ENCODE measurements at regions not wholly inside any gene's neighbourhood (a gene's known extent, or its start where the extent isn't known, plus 50 kb on each side); places are given as distances from the start of the nearest gene placed in this dataset.

DNA sequence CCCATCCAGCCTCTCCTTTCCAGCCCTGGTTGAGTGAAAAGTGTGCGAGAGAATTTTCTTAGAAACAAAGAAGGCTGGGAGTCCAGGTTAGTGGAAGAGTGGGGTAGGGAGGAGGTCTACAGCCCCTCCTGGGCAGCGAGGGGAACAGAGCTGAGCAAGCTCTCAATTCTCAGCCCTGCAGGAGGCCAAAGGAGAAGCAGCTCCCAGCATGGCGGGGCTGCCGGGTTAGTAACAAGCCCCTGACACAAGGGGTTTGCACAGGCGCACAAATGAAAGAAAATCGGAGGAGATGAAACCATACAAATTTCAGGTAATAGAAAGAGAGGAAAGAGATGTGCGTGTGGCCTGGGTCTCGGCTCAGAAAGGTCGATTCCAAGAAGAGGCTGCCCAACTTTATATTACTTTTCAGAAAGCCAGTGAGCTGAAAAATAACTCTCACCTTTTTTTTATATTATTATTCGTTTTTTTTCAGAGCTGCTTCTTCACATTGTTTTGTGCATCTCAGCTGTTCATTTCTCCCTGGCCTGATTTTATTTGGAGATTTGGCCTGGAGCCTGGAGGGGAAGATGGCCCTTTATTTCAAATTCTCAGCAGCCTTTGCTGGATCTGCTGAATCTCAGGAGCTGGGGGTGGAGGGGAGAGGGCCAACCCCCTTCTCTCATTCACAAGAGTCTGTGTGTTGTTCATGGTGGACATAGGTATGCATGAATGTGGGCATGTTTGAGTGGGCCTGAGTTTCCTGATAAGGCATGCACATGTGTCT, 583.2 kb downstream of the BUD13 start:
- no peaks in the 10 kb centered on the region for H3K9me3 ChIP-seq (ENCODE audit: control insufficient read depth, insufficient read depth, low read length)
- DNase-seq (no peak), ATAC-seq (no peak)
- TF ChIP-seq, protein P1, sequence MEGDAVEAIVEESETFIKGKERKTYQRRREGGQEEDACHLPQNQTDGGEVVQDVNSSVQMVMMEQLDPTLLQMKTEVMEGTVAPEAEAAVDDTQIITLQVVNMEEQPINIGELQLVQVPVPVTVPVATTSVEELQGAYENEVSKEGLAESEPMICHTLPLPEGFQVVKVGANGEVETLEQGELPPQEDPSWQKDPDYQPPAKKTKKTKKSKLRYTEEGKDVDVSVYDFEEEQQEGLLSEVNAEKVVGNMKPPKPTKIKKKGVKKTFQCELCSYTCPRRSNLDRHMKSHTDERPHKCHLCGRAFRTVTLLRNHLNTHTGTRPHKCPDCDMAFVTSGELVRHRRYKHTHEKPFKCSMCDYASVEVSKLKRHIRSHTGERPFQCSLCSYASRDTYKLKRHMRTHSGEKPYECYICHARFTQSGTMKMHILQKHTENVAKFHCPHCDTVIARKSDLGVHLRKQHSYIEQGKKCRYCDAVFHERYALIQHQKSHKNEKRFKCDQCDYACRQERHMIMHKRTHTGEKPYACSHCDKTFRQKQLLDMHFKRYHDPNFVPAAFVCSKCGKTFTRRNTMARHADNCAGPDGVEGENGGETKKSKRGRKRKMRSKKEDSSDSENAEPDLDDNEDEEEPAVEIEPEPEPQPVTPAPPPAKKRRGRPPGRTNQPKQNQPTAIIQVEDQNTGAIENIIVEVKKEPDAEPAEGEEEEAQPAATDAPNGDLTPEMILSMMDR (IDR thresholded peaks at IDR 0.05) = no peak
- H3K27me3 ChIP-seq (ENCODE audit: control insufficient read depth, insufficient read depth, low read length) = peaks cover 9% of the 10 kb centered on the region
- no peak overlapping the region for H3K27ac Mint-ChIP-seq
- H3K27me3 Mint-ChIP-seq (ENCODE audit: low read depth in 2 of 2) = peaks cover 27 to 31% of the 10 kb centered on the region in 2 donors
- intact Hi-C loops (cut with micrococcal nuclease) = no loop called here
- H3K27ac ChIP-seq (ENCODE audit: low read length) = no peak overlapping the region
- H3K36me3 Mint-ChIP-seq = no peaks in the 10 kb centered on the region
- H3K4me1 Mint-ChIP-seq = no peaks in the 10 kb centered on the region
- H3K4me1 ChIP-seq (ENCODE audit: control insufficient read depth, insufficient read depth, low read length) = no peaks in the 10 kb centered on the region
- no peak overlapping the region for H3K4me3 ChIP-seq (ENCODE audit: low read length)
- no peak overlapping the region for H3K4me3 Mint-ChIP-seq
- no peaks in the 10 kb centered on the region for H3K9me3 Mint-ChIP-seq
- H3K36me3 ChIP-seq (ENCODE audit: control insufficient read depth, insufficient read depth, low read length) = no peaks in the 10 kb centered on the region
- WGBS (ENCODE audit: insufficient coverage) = 38% methylated on average over 7 of the region's 10 CpGs

DNA sequence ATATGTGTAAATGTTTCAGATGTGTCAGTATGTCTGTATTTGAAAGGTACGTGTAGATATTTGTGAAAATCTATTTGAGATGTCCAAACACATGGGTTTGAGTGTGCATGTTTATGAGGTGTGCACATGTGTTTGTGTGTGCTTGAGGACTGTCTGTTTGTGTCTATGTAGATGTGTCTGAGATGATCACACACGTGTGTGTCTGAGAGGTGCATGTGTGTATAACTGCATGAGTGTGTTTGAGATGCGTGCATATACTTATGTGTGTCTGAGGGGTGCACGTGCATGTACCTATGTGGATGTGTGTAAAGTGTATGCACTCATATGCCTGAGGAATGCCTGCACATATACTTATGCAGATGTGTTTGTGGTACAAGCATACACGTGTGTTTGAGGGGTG, 584.4 kb downstream of the BUD13 start:
- intact Hi-C loops (cut with micrococcal nuclease) = no loop called here
- H3K4me3 Mint-ChIP-seq = no peak overlapping the region
- Histone ChIP-seq H3K27me3 (ENCODE audit: control insufficient read depth, insufficient read depth, low read length) (peaks cover 6% of the 10 kb centered on the region), H3K4me1 (ENCODE audit: control insufficient read depth, insufficient read depth, low read length) (no peaks in the 10 kb centered on the region), H3K4me3 (ENCODE audit: low read length) (no peak overlapping the region), H3K36me3 (ENCODE audit: control insufficient read depth, insufficient read depth, low read length) (no peaks in the 10 kb centered on the region), H3K9me3 (ENCODE audit: control insufficient read depth, insufficient read depth, low read length) (no peaks in the 10 kb centered on the region), H3K27ac (ENCODE audit: low read length) (no peak overlapping the region)
- 76% methylated on average over 5 of the region's 5 CpGs for WGBS (ENCODE audit: insufficient coverage)
- no peaks in the 10 kb centered on the region for H3K36me3 Mint-ChIP-seq
- DNase-seq = no peak
- peak in 1 of 3 donors; percentile 19 for ATAC-seq
- peaks cover 16 to 19% of the 10 kb centered on the region in 2 donors for H3K27me3 Mint-ChIP-seq (ENCODE audit: low read depth in 2 of 2)
- H3K4me1 Mint-ChIP-seq = no peaks in the 10 kb centered on the region
- H3K27ac Mint-ChIP-seq = no peak overlapping the region
- H3K9me3 Mint-ChIP-seq = no peaks in the 10 kb centered on the region
- TF ChIP-seq, protein P1 (IDR thresholded peaks at IDR 0.05) = no peak

DNA sequence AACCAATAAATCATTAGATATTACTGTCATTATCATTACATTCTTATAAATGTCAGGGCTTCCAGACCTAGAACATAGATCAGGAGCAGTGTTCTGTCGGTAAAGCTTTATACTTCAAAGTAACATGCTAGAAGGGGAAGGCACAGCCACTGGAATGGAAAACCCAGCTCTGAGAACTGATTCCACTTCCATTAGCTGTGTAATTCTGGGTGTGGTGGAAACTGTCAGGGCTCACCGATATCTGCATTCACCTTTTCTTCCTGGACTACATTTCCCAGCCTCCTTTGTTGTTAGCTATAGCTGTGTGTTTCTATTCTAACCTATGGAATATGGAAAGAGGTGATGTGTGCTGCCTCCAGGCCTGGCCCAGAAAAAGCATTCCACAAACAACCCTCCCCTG, 585.8 kb downstream of the BUD13 start:
- Histone ChIP-seq H3K27ac (ENCODE audit: low read length) (no peak overlapping the region), H3K4me1 (ENCODE audit: control insufficient read depth, insufficient read depth, low read length) (no peaks in the 10 kb centered on the region), H3K9me3 (ENCODE audit: control insufficient read depth, insufficient read depth, low read length) (no peaks in the 10 kb centered on the region), H3K27me3 (ENCODE audit: control insufficient read depth, insufficient read depth, low read length) (no peaks in the 10 kb centered on the region), H3K4me3 (ENCODE audit: low read length) (no peak overlapping the region), H3K36me3 (ENCODE audit: control insufficient read depth, insufficient read depth, low read length) (no peaks in the 10 kb centered on the region)
- 67% methylated on average over 1 of the region's 2 CpGs for WGBS (ENCODE audit: insufficient coverage)
- intact Hi-C loops (cut with micrococcal nuclease) = no loop called here
- Mint-ChIP-seq H3K4me3 (no peak overlapping the region), H3K27me3 (ENCODE audit: low read depth in 2 of 2) (peaks cover 16 to 18% of the 10 kb centered on the region in 2 donors), H3K27ac (no peak overlapping the region), H3K9me3 (no peaks in the 10 kb centered on the region), H3K36me3 (no peaks in the 10 kb centered on the region), H3K4me1 (no peaks in the 10 kb centered on the region)
- no peak for DNase-seq
- ATAC-seq = no peak
- TF ChIP-seq, protein P1 (IDR thresholded peaks at IDR 0.05) = no peak

DNA sequence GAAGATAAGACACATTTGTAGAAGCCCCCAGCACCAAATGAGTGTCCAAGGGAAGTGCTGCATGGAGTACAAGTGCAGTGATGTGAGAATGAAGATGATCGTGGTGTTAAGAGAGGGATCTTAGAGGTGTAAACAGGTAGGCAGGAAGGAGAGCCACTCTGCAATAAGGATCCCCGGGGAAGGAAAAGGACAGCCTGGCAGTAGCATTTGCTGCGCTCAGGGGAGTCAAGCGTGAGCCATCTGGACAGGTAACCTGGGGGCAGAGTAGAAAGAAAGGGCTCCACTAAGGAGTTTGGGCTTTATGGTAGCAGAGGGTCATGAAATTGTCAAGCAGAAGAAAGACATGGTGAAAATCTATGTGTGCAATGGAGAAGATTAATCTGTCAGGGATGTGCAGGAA, 587.2 kb downstream of the BUD13 start:
- no peaks in the 10 kb centered on the region for H3K9me3 Mint-ChIP-seq
- Histone ChIP-seq H3K4me1 (ENCODE audit: control insufficient read depth, insufficient read depth, low read length) (no peaks in the 10 kb centered on the region), H3K36me3 (ENCODE audit: control insufficient read depth, insufficient read depth, low read length) (no peaks in the 10 kb centered on the region), H3K27ac (ENCODE audit: low read length) (no peak overlapping the region), H3K9me3 (ENCODE audit: control insufficient read depth, insufficient read depth, low read length) (no peaks in the 10 kb centered on the region), H3K27me3 (ENCODE audit: control insufficient read depth, insufficient read depth, low read length) (no peaks in the 10 kb centered on the region), H3K4me3 (ENCODE audit: low read length) (no peak overlapping the region)
- H3K4me3 Mint-ChIP-seq = no peak overlapping the region
- TF ChIP-seq, protein P1 (IDR thresholded peaks at IDR 0.05) = no peak
- intact Hi-C loops (cut with micrococcal nuclease) = no loop called here
- H3K36me3 Mint-ChIP-seq = no peaks in the 10 kb centered on the region
- no peak overlapping the region for H3K27ac Mint-ChIP-seq
- peaks cover 18 to 22% of the 10 kb centered on the region in 2 donors for H3K27me3 Mint-ChIP-seq (ENCODE audit: low read depth in 2 of 2)
- no peaks in the 10 kb centered on the region for H3K4me1 Mint-ChIP-seq
- WGBS (ENCODE audit: insufficient coverage) = 90% methylated on average over 4 of the region's 4 CpGs
- no peak for ATAC-seq
- DNase-seq = no peak
